RWPE1 (cell line): ENCODE measurements at regions not wholly inside any gene's neighbourhood (a gene's known extent, or its start where the extent isn't known, plus 50 kb on each side); places are given as distances from the start of the nearest gene placed in this dataset.

Experiments
- CTCF ChIA-PET: fragments of 350-600 bp; sonication (Branson Sonifier 250); formaldehyde crosslinking; extraction: SDS; loops from one replicate; lab custom pipeline; 2021; lab: Yijun Ruan, JAX
- POLR2A ChIA-PET: fragments of 400-600 bp; formaldehyde crosslinking; extraction: SDS; loops from one replicate; lab custom pipeline; 2020; ENCODE audit warnings: antibody characterized with exemption; ENCODE audit not compliant: low non-redundant PET; lab: Yijun Ruan, JAX
- DNase-seq: peaks from one replicate; pipeline ENCODE4 v3.0.0; 2012; ENCODE audit warnings: low spot score
- H3K27ac ChIP-seq: fragments of 450-650 bp; 2 replicates; pipeline ENCODE4 v1.5.1; 2017
- CTCF ChIP-seq: fragments of 450-650 bp; conservative IDR thresholded peaks from 2 replicates; pipeline ENCODE4 v1.5.1; 2017; ENCODE audit warnings: low read depth, mild to moderate bottlenecking

GRCh38 chr7:3187444-3188040 lies 113.5 kb upstream of the SDK1 start:
- no peak for DNase-seq

GRCh38 chr7:3188946-3189345 lies 112.1 kb upstream of the SDK1 start:
- no peak for TF ChIP-seq CTCF
- no peak overlapping the region for H3K27ac ChIP-seq
- DNase-seq = no peak
- CTCF ChIA-PET = no interaction called here
- POLR2A ChIA-PET = no interaction called here

More at GRCh38 chr7:3187444-3188040, 113.5 kb upstream of the SDK1 start:
- no peak for TF ChIP-seq CTCF
- ChIA-PET CTCF (no interaction called here), POLR2A (no interaction called here)
- H3K27ac ChIP-seq = no peak overlapping the region

- H3K27ac ChIP-seq = no peak overlapping the region
- ChIA-PET POLR2A (no interaction called here), CTCF (no interaction called here)
- no peak for TF ChIP-seq CTCF
- no peak for DNase-seq
These were observed 109.5 kb upstream of the SDK1 start for GRCh38 chr7:3191548-3191947.

- ChIA-PET POLR2A (no interaction called here), CTCF (interaction anchor here (0.6 kb wide), 1 partner anchor 14 kb away, joined by 5 read pairs; no protein-coding TSS in a partner anchor)
- TF ChIP-seq CTCF = no peak
- DNase-seq = no peak
- H3K27ac ChIP-seq = no peak overlapping the region
These were observed 108.4 kb upstream of the SDK1 start for GRCh38 chr7:3192669-3193068.

GRCh38 chr7:3193379-3194120 lies 107.5 kb upstream of the SDK1 start:
- CTCF ChIA-PET = interaction anchor here (0.6 kb wide), 1 partner anchor 15 kb away, joined by 5 read pairs; no protein-coding TSS in a partner anchor

More at GRCh38 chr7:3193379-3194120, 107.5 kb upstream of the SDK1 start:
- POLR2A ChIA-PET = interaction anchor here (0.7 kb wide), 1 partner anchor 79 kb away, joined by 3 read pairs; no protein-coding TSS in a partner anchor
- TF ChIP-seq CTCF = no peak
- no peak overlapping the region for H3K27ac ChIP-seq
- DNase-seq = no peak
